ENCODE measurements at regions not wholly inside any gene's neighbourhood (a gene's known extent, or its start where the extent isn't known, plus 50 kb on each side); places are given as distances from the start of the nearest gene placed in this dataset.

DNA sequence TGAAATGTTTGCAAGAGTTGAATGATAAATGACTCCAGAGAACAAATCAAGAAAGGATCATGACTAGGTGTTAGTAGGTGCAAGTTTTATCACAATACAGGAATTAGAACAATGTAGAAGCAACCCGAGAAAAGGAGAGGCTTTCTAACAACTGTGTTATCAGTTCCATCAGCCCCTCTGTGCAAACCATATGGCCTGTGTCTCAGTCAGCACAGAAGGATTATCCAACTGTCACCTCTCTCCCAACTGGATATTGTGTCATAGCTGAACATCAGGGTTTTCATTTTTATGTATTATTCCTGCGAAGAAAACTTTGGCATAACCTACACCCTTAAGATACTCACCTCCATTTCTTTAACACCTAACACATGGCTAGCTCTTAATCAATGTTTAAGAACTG lies 321.6 kb upstream of the RND3 start:
- BruUV-seq (replicated peaks): no TSS peak
- POLR2A ChIA-PET: no interaction called here
- Histone ChIP-seq H3K9me3 (replicated peaks; ENCODE audit: control insufficient read depth, insufficient read depth, low read length) (no peaks in the 10 kb centered on the region), H3K4me3 (replicated peaks in 1 of 3; ENCODE audit: insufficient read depth in 1 of 3, low read depth in 1 of 3, low read length in 3 of 3) (no peak overlapping the region), H3K79me2 (ENCODE audit: control insufficient read depth, insufficient read depth, low read length) (no peaks in the 10 kb centered on the region), H4K20me1 (replicated peaks; ENCODE audit: control insufficient read depth, extremely low read depth, insufficient read depth, low read length) (no peaks in the 10 kb centered on the region), H3K27me3 (ENCODE audit: control insufficient read depth in 2 of 2, insufficient read depth in 2 of 2, low read length in 2 of 2) (no peaks in the 10 kb centered on the region), H3K27ac (ENCODE audit: insufficient read depth, low read depth, low read length) (no peak overlapping the region), H3K36me3 (ENCODE audit: control insufficient read depth in 2 of 2, extremely low read depth in 1 of 2, insufficient read depth in 2 of 2, low read length in 2 of 2) (no peaks in the 10 kb centered on the region), H3K4me1 (ENCODE audit: control insufficient read depth, extremely low read depth, insufficient read depth, low read length) (no peaks in the 10 kb centered on the region), H3K4me2 (ENCODE audit: insufficient read depth, low read length) (no peak overlapping the region), H3K9ac (replicated peaks; ENCODE audit: extremely low read depth, insufficient read depth, low read length) (no peak overlapping the region), H2AFZ (ENCODE audit: low read depth, low read length) (no peak overlapping the region), H3K9me1 (replicated peaks; ENCODE audit: control insufficient read depth, extremely low read depth, insufficient read depth, low read length) (no peaks in the 10 kb centered on the region)
- DNase-seq (ENCODE audit: low read depth, low spot score) (no peak), FAIRE-seq (no peak)
- CTCF ChIA-PET: no interaction called here
- dilution Hi-C loops (cut with MboI; ENCODE audit: extremely low pct_ligation_motif_present, low sequenced_read_pairs): no loop called here
- TF ChIP-seq POLR2A (IDR thresholded peaks at IDR 0.05; ENCODE audit: low read depth, low read length) (no peak), GATA2 (IDR thresholded peaks at IDR 0.05; ENCODE audit: insufficient read depth, insufficient read length, low read depth, low read length) (no peak), FOS (IDR thresholded peaks at IDR 0.05; ENCODE audit: borderline replicate concordance, insufficient read depth, low read length) (no peak), MYC (IDR thresholded peaks at IDR 0.05; ENCODE audit: low read depth, low read length) (no peak), JUN (IDR thresholded peaks at IDR 0.05; ENCODE audit: borderline replicate concordance, insufficient read depth, insufficient read length, low read depth) (no peak), POLR2AphosphoS5 (IDR thresholded peaks at IDR 0.05; ENCODE audit: insufficient read depth, low read depth, low read length) (no peak), EZH2 (IDR thresholded peaks at IDR 0.05; ENCODE audit: borderline replicate concordance, low read depth, low read length, severe bottlenecking) (no peak)
- TF ChIP-seq, protein P1, sequence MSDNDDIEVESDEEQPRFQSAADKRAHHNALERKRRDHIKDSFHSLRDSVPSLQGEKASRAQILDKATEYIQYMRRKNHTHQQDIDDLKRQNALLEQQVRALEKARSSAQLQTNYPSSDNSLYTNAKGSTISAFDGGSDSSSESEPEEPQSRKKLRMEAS (IDR thresholded peaks at IDR 0.05; ENCODE audit: insufficient read depth, insufficient read length): no peak
- TF ChIP-seq, protein P2, sequence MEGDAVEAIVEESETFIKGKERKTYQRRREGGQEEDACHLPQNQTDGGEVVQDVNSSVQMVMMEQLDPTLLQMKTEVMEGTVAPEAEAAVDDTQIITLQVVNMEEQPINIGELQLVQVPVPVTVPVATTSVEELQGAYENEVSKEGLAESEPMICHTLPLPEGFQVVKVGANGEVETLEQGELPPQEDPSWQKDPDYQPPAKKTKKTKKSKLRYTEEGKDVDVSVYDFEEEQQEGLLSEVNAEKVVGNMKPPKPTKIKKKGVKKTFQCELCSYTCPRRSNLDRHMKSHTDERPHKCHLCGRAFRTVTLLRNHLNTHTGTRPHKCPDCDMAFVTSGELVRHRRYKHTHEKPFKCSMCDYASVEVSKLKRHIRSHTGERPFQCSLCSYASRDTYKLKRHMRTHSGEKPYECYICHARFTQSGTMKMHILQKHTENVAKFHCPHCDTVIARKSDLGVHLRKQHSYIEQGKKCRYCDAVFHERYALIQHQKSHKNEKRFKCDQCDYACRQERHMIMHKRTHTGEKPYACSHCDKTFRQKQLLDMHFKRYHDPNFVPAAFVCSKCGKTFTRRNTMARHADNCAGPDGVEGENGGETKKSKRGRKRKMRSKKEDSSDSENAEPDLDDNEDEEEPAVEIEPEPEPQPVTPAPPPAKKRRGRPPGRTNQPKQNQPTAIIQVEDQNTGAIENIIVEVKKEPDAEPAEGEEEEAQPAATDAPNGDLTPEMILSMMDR (IDR thresholded peaks at IDR 0.05; ENCODE audit: extremely low read depth in 1 of 2, insufficient read depth in 1 of 2, low read depth in 1 of 2, low read length in 2 of 2): no peak
- intact Hi-C loops (cut with micrococcal nuclease): no loop called here

Measured in endothelial cell of umbilical vein (primary cell).